HG03558 (cell line): ENCODE measurements at regions not wholly inside any gene's neighbourhood (a gene's known extent, or its start where the extent isn't known, plus 50 kb on each side); places are given as distances from the start of the nearest gene placed in this dataset.

Experiments
- ATAC-seq: cut with Tn5 transposase; IDR thresholded peaks from one replicate; pipeline ENCODE4 v1.9.1; 2021; ENCODE audit warnings: moderate number of reproducible peaks; ENCODE audit not compliant: unreplicated experiment; ENCODE audit errors: extremely low read depth

- no peak for ATAC-seq
Measured at GRCh38 chr12:24562771-24563431, 386.0 kb downstream of the BCAT1 start.

DNA sequence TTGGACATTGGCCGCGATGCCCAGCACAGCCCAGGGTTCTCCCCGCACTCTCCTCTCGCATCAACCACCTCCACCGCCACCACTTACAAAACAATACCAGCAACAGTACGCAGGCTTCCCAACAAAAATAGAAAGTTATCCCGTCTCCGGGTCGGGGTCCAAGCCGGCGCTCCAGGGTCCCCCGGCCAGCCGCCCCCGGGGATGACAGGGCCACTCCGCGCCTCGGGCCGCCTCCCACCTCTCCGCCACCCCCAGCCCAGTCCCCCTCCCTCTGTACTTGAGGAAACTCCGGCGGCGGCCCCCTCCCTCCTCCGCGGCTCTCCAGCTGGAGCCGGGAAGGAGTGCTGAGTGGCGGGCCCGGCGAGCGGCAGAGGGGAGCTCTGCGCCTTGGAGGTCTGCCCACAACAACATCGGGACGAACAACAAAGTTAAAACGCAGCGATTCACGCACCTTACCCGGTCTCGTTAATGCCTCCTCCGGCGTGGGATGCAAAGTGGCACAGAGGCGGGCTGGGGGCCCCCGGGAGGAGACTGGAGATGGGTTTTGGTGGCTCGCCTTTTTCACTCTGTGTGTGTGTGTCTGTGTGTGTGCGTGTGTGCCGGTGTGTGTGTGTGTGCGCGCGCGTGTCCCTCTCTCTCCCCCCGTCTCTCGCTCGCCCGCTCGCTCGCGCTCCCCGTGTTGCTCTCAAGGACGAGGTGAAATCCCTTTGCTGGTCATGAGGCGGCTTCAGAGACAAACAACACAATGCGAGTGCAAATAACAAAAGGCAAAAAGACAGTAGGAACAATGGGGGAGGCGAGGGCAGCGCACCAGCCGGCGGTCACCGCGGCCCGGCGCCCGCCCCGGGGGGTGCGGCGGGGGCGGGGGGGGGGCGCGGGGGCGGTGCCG is 386.8 kb downstream of the BCAT1 start:
- no peak for ATAC-seq

GRCh38 chr12:24561411-24561871 is 387.5 kb downstream of the BCAT1 start:
- no peak for ATAC-seq

- no peak for ATAC-seq
Measured at GRCh38 chr12:24560831-24561271, 388.1 kb downstream of the BCAT1 start.

DNA sequence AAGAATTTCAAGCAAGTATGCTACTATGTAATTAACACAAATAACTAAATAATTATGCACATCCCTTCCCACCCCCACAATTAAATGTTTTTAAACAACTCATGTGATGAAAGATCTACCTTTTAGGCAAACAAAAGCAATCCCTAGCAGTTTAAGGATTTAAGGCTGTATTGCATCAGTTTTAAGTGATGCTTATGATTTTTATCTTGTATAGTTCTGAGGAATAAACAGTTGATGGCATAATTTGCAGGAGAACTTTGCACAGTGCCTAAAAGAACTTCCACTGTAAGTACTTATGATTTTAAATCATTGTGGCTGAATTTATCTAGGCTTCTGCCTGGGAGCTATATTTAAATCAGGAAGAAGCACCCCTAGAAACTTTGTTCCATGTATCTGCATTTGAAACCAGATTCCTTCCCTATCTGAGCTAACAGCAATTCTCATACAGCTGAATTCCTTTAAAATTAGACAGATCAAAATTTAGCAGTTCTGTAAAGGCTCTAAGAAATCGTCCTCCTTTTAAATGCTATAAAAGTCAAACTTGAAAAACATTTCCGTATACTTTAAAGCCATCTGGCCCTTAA is 388.6 kb downstream of the BCAT1 start:
- no peak for ATAC-seq

- ATAC-seq = no peak
Measured at GRCh38 chr12:24557738-24558137, 391.2 kb downstream of the BCAT1 start.

GRCh38 chr12:24555730-24556129 is 393.2 kb downstream of the BCAT1 start:
- no peak for ATAC-seq

DNA sequence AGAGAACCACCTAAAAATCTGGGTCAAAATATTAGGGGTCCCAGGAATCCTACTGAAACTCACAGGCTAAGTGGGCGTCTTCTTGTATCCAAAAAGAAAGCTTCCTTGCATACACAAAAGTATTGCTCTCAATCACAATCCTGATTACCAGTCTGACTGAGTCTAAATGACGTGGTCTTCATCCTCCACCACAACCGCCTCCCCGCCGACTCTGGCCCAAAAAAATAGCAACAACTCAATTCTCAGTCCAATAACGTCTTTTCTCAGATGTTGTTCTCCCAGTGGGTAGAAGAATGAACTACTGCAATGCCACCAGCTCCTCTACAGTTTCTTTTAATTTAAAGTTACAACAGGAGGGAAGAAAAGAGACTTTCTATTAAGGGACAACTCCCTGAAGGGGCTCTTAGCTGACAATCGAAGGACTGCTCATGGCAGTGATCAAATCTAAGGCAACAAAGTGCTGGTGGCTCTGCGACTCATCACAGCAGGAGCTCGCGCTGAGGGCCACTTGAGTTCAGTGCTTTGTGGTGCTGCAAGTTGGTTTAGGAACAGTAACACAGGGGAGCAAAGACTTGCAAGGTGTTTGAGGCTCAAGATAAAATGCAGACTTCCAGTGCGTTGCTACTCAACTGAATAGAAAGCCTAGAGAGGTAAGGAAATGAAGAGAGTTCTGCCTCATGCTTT is 394.1 kb downstream of the BCAT1 start:
- ATAC-seq = no peak

GRCh38 chr12:24553259-24553658 is 395.6 kb downstream of the BCAT1 start:
- ATAC-seq = no peak

DNA sequence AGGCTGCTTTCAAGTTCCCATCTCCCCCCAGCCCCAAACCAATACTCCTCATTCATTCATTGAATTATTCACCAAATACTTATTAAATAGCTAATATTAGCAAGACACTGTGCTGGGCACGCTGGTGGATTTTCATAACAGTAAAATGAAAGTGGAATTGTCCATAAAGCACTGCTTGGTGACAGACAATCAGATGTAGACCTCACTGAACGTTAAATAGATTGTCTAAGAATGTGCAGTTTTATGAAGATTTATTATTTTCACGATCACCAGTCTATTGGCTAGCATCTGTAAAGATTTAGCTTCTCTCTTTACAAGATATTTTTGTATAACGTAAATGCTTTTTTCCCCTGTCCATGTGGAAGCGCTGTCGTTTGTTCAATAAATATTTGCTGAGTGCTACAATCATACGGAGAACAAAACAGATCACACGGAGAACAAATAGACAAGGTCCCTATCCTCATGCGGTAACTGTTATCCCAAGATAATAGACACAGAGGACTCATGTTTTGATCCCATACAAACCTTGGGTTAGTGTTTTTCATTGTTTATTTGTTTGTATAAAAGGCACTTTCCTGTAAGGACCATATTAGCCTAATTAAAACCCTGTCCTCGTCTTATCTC is 397.6 kb downstream of the BCAT1 start:
- no peak for ATAC-seq

GRCh38 chr12:24550609-24551008 is 398.3 kb downstream of the BCAT1 start:
- ATAC-seq = no peak

GRCh38 chr12:24546661-24547060 is 402.2 kb downstream of the BCAT1 start:
- ATAC-seq = no peak

- no peak for ATAC-seq
Measured at GRCh38 chr12:24546084-24546483, 402.8 kb downstream of the BCAT1 start.

- ATAC-seq = no peak
Measured at GRCh38 chr12:24544368-24544767, 404.5 kb downstream of the BCAT1 start.

GRCh38 chr12:24541193-24541871 is 407.6 kb downstream of the BCAT1 start:
- no peak for ATAC-seq

DNA sequence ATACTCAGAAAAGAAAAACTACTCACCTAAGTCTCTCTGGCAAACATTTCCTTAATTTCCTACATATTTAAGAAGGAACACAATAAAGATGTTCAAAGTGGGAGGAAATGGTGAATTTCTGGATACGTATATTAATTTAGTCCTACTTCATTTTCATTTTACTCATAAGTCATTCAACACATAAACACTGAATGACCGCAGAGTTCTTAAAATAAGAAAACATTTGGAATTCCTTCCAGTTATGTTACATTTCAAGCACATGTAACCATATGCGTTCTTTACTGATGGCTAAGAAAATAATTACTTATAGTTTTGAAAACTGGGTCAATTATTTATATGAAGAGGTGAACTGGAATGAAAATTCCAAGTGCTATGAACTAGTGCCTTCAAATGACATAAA is 409.3 kb downstream of the BCAT1 start:
- ATAC-seq = no peak

- ATAC-seq = no peak
Measured at GRCh38 chr12:24537083-24537860, 411.6 kb downstream of the BCAT1 start.

DNA sequence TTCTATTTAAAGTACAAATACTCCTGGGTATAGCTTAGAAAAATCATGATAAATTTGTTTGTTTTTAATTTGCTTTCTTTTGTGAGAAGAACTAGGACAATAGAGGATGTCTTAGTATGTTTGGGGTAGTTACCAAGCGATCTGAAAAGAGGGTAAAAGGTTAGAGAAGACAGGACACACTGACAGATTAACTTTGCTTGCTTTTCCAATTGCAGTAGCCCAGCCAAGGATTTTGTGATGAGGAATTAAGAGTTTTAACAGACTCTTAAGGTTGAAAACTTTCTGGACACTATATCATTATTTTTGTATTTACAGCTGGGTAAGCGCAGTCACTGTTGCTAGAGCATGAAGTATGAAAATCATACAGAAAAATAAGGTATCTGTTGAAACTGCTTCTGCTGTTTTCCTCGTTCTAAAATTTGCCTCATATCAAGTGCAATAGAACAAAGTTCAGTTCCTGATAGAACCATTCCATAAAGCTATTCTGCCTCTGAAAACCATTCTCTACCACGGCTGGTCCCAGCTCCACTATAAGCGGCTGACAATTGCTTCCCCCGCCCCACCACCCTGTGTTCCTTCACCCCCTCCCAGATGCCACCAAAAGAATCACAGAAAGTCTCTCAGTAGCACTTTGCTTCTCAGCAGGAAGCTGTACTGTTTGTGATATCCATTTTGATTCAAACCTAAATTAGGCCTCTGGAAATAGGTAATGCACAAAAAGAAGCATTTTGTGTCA is 413.4 kb downstream of the BCAT1 start:
- no peak for ATAC-seq
